Neural crest cell (in vitro differentiated cells): ENCODE measurements at regions not wholly inside any gene's neighbourhood (a gene's known extent, or its start where the extent isn't known, plus 50 kb on each side); places are given as distances from the start of the nearest gene placed in this dataset.

Source experiments
- DNase-seq: peaks from one replicate; pipeline ENCODE4 v3.0.0; 2021; ENCODE audit warnings: low read depth, mixed read lengths, low spot score
- H3K27ac Mint-ChIP-seq: one replicate; pipeline ENCODE4 v1.8.0; 2021; ENCODE audit warnings: mild to moderate bottlenecking, mixed read lengths; ENCODE audit not compliant: unreplicated experiment
- H3K27me3 Mint-ChIP-seq: 2 replicates; pipeline ENCODE4 v1.8.0; 2021; ENCODE audit warnings: low read depth, mild to moderate bottlenecking, mixed read lengths
- H3K36me3 Mint-ChIP-seq: 2 replicates; pipeline ENCODE4 v1.8.0; 2021; ENCODE audit warnings: low read depth, mild to moderate bottlenecking, mixed read lengths
- H3K4me1 Mint-ChIP-seq: 2 replicates; pipeline ENCODE4 v1.8.0; 2021; ENCODE audit warnings: mixed read lengths
- H3K4me3 Mint-ChIP-seq: one replicate; pipeline ENCODE4 v1.8.0; 2021; ENCODE audit warnings: mild to moderate bottlenecking, mixed read lengths
- H3K9me3 Mint-ChIP-seq: 2 replicates; pipeline ENCODE4 v1.8.0; 2021; ENCODE audit warnings: mixed read lengths
- CTCF ChIP-seq: fragments of 200-600 bp; sonication (generic); conservative IDR thresholded peaks from 2 replicates; pipeline ENCODE4 v1.5.0; 2021; ENCODE audit warnings: antibody characterized with exemption, mild to moderate bottlenecking

DNA sequence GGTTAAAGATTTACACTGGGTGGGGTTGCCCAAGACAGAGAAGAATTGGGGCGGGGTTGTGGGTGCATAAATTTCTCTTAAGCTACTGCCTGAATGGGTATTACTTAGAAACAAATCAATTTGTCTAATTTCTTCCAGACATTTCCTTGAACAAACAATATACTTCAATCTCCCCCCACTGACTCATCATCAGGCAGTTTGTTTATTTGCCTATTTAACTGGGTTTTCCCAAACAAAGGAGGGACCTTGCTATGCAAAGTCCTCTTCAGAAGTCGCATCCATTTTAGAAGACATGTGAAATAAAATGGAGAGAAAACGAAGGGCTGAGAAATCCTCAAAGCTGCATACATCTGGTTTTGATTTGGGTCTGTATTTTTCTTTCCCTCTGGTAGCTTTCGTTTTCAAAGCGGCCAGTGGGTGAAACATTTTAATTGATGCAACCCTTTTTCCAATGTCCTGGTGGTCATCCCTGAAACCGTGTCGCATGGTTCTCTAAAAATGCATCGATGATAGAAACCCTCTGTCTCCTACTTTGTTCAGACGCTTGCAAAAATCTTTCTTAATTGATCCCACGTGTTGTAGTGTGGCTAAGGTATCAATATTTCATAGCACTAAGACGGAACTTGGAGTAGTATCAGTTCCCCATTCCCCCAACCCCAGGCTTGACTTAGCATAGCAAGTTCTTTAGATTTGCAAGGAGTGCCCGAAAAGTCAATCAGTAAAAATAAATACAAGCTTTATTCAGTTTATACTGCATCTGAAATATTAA lies 115.1 kb upstream of the MXRA5 start:
- H3K4me3 Mint-ChIP-seq = no peak overlapping the region
- H3K27ac Mint-ChIP-seq = no peak overlapping the region
- no peak for DNase-seq
- no peak for TF ChIP-seq CTCF
- H3K9me3 Mint-ChIP-seq = peaks cover 9% of the 10 kb centered on the region
- H3K4me1 Mint-ChIP-seq = peaks cover 5% of the 10 kb centered on the region
- no peaks in the 10 kb centered on the region for H3K36me3 Mint-ChIP-seq
- H3K27me3 Mint-ChIP-seq = peaks cover 7% of the 10 kb centered on the region

GRCh38 chrX:3455796-3456195 lies 109.3 kb upstream of the MXRA5 start:
- Mint-ChIP-seq H3K9me3 (peaks cover 8% of the 10 kb centered on the region), H3K4me3 (no peak overlapping the region), H3K27me3 (peaks cover 12% of the 10 kb centered on the region), H3K36me3 (no peaks in the 10 kb centered on the region), H3K27ac (no peak overlapping the region), H3K4me1 (no peaks in the 10 kb centered on the region)
- DNase-seq = no peak
- no peak for TF ChIP-seq CTCF

GRCh38 chrX:3451571-3451970 lies 105.1 kb upstream of the MXRA5 start:
- Mint-ChIP-seq H3K4me3 (no peak overlapping the region), H3K27ac (no peak overlapping the region), H3K9me3 (peaks cover 6% of the 10 kb centered on the region), H3K27me3 (peaks cover 7% of the 10 kb centered on the region), H3K36me3 (no peaks in the 10 kb centered on the region), H3K4me1 (no peaks in the 10 kb centered on the region)
- TF ChIP-seq CTCF = no peak
- DNase-seq = no peak

DNA sequence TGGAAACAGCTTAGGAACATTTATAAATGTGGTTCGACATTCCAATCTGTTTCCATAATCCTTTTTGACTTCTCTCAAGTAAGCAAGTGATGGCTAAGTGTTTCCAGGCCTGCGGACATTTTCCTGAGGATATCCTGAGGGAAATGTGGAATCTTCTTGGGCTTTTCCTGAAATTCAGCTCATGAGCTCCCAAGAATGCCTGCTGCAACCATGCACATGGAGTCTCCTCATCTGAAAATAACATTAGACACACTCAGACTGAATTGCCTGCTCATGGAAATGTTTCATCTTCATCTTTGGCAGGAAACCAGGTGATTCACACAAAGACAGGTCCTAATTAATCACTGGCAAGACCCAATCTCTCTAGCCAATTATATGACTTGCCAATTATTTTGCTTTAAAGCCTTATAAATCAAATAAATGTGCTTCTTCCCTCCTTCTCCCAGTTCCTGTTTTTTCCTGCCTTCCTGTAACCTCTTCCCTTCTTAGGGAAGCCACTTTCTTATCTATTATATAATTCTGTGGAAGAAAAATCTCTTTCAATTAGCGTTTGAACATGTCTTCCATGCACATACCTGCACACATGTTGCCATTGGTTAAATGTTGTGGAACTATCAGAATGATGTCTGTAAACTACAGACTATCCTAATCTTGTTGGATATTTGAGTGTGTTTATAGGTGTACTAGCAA lies 104.6 kb upstream of the MXRA5 start:
- H3K27me3 Mint-ChIP-seq = peaks cover 6% of the 10 kb centered on the region
- peaks cover 4% of the 10 kb centered on the region for H3K9me3 Mint-ChIP-seq
- H3K4me3 Mint-ChIP-seq = no peak overlapping the region
- no peak for DNase-seq
- no peak for TF ChIP-seq CTCF
- no peaks in the 10 kb centered on the region for H3K36me3 Mint-ChIP-seq
- no peaks in the 10 kb centered on the region for H3K4me1 Mint-ChIP-seq
- H3K27ac Mint-ChIP-seq = no peak overlapping the region

GRCh38 chrX:3449287-3449686 lies 102.8 kb upstream of the MXRA5 start:
- TF ChIP-seq CTCF = no peak
- no peak overlapping the region for H3K4me3 Mint-ChIP-seq
- H3K36me3 Mint-ChIP-seq = no peaks in the 10 kb centered on the region
- H3K27ac Mint-ChIP-seq = no peak overlapping the region
- H3K4me1 Mint-ChIP-seq = no peaks in the 10 kb centered on the region
- peaks cover 4% of the 10 kb centered on the region for H3K9me3 Mint-ChIP-seq
- no peak for DNase-seq
- H3K27me3 Mint-ChIP-seq = peaks cover 3% of the 10 kb centered on the region
